ENCODE measurements at regions not wholly inside any gene's neighbourhood (a gene's known extent, or its start where the extent isn't known, plus 50 kb on each side); places are given as distances from the start of the nearest gene placed in this dataset.
A peak's percentile ranks its signal among the peaks of the same experiment; 100 is the strongest.

DNA sequence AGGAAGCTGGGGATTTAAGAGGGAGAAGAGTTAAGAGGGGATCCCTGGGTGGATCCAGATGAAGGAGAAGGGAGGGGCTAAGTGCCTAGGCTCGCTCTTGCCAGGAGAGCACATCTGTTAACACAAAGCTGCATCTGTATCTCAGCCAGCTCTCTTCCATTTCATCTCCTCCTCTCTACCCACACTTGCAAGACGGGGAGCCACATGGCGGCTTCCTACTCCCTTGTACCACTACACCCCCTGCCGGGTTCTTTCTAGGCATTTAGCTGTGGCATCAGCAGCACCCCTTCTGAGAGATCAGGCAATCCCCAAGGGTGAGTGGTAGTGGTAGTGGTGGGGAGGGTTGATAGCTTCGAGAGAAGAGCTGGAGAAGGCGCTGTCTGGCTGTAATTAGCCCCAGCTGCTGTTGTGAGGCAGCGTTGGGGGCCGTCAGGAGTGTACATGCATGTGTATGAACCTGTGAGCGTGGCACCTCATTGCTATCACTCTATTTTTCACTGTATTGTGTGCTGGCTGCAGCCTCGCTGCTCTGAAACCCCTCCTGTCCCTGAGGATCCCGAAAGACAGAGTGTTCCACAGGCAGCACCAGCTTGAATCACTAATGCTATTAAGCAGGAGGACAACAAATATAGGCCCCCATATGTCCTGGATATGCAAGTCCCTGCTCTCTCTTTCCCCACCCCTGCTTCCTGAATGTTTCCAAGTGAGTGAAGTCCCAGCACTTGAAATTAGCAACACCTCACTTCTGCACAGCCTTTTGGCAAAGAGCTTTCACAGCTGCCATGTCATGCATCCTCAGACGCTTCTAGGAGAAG lies 73.7 kb downstream of the RTL9 start:
- no peak for DNase-seq (ENCODE audit: low read depth)

DNA sequence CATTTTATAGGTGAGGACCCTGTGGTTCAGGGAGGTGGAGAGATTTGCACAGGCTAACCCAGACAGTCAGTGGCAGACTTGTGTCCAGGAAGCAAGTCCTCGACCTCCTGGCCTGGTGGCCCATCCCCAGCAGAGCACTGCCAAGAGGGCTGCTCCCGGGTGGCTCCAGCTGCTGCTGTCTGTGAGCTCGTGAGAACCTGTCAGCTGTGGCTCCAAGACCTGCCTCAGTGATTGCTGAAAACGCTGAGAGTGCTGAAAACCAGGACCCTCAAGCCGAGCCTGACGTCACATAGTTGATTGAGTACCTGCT lies 74.2 kb downstream of the RTL9 start:
- no peak for DNase-seq (ENCODE audit: low read depth)

DNA sequence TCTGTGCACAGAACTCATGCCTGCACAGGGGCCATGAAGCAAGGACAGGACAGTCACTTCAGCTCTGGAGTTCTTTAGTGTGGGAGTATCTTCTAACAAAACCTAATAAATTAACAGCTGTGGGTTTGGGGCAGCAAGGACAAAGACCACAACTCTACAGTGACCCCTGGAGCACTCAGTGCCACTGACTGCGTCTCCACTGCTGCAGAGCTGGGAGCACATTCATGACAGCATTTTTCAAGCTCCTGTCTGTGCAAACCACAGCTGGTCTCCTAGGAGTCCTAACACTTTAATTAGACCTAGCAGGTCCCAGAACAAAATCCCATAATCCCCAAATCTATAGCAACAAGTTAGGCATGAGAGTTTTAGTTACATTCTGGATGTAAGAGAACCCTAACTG lies 76.5 kb downstream of the RTL9 start:
- DNase-seq (ENCODE audit: low read depth) = no peak

DNA sequence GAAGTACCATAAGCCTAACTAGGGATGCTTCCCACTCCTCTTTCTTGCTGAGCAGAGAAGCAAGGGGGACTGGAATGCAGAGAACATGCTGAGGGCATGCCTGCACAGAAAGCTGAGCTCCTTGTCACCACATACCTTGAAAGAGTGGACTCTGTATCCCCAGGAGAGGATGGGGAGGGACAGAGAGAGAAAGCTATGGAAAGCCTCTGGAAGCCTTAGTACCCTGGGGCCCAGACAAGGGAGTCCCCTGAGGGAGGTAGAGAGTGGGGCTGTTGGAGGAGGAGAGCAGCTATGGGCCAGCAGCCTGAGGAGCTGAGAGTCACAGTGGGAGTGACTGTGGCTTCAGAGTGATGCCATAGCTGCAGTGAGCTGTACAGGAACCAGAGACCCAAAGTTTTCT lies 77.9 kb downstream of the RTL9 start:
- DNase-seq (ENCODE audit: low read depth) = no peak

DNA sequence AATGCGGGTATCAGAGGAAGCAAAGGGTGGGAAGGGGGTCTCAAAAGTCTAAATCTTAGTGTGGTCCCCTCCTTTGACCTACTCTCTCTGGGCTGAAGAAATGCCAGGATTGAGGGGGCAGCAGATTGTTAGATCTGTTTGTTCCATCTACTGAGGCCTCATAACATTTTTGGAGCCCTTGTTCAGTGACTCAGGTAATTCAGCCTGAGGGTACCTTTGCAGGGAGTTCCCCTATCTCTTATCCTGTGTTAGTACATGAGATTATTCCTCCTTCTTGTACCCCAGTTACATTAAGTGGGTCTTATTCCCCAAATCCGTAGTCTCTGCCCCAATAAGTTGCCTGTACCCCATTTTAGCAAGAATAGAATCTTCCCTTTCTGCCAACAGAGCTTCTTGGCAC lies 79.0 kb downstream of the RTL9 start:
- DNase-seq (ENCODE audit: low read depth) = no peak

DNA sequence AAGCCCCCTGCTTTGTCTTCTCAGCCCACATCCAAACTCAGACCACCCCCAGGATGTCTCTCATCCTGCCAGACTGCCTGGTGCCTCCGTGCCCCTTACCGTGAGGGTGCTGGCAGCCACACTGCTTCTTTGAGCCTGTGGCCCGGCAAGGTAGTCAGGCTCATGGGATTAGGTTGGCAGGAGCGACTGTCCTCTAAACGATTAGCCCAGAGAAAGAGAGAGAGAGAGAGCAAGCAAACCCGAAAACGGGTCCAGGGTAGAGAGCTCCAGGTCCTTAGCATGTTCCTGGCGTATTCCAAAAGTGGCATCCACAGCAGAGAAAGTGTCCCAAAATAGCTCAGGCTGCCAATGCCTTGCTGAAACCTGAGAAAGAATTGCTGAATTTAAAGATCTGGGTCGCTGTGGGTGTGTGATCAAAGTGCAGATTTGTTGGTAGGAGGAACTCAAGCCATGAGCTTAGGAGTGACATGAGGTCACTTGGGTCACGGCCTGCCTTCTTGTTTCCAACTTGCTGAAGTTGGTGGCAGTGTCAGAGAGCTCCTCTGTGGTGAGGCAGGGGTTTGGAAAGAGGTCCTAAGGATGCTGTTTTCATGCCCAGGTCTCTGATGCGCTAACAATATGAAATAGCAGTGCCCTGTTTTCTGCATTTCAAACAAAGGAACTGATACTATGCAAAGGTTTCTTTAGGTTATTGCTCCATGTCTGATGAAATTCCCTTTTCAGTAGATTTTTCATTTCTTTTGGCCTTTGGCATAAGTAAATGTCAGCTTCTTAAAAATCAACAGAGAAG lies 81.6 kb downstream of the RTL9 start:
- no peak for DNase-seq (ENCODE audit: low read depth)

DNA sequence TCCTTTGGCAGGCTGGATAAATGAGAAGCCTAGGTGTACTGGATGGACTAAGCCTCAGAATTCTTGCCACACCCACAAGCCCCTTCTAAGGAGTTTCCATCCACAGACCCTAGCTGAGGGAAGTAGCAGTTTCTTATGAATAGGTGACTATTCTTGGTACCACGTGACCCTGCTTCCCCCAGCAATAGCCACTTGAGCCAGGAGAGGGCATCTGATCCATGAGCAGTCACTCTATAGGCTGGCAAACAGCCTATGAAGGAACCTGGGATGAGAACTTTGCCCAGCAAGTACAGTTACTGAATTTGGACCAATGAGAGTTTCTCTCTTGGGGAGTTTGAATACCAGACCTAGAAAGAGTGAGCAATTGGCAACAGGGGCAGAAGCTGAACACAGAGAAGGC lies 84.0 kb downstream of the RTL9 start:
- no peak for DNase-seq (ENCODE audit: low read depth)

DNA sequence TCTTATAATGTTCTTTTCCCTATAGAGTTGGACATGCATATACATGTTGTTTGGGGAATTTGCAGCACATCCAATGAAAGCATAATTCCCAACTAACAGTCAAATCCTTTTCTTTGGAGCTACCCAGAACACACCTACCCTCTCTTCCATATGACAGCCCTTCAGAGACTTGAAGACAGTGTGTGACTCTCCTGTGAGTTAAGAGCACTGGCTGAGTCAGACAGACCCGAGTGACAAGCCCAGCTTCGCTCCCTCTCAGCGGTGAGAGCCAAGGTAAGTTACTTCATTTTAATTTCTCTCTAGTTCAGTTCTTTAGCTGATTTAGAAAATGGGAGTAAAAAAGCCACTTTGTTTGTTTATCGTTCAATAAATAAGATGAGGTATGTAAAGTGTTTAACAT lies 86.3 kb downstream of the RTL9 start:
- no peak for DNase-seq (ENCODE audit: low read depth)

DNA sequence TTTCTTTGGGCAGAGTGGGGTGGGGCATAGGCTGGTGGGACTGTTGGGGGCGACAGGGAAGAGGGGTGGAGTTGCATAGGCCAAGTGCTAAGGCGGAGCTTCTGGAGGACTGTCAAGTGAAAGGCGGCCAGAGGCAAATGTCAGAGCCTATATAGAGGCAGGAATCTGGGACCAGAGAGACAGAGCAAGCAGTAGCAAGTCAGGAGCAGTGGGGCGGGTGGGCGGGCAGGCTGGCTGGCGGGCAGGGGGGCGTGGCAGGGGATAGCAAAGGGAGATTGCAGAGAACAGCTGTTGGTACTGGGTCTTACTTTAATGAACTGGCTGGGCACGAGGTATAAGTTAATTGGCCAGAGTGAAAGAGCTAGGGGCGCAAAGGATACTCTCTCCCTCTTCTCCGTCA lies 89.8 kb downstream of the RTL9 start:
- DNase-seq (ENCODE audit: low read depth) = no peak

DNA sequence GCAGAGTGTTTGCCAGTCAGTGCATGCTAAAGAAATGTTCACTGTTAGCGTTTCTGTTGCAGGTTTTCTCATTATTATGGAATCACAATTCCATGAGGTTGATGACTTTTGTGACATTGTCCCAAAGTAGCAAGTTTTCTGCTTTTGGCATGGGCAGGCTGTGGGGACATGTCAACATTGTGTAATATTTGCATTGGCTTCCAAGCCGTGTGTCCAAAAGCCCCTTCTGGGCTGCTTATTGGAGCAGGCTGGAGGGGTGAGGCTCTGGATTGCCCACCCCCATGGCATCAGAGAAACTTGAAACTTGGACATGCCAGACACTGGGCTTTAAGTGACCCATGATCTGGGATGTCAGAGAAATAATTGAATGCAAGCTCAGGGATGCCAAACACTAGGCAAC lies 90.7 kb downstream of the RTL9 start:
- DNase-seq (ENCODE audit: low read depth) = no peak

DNA sequence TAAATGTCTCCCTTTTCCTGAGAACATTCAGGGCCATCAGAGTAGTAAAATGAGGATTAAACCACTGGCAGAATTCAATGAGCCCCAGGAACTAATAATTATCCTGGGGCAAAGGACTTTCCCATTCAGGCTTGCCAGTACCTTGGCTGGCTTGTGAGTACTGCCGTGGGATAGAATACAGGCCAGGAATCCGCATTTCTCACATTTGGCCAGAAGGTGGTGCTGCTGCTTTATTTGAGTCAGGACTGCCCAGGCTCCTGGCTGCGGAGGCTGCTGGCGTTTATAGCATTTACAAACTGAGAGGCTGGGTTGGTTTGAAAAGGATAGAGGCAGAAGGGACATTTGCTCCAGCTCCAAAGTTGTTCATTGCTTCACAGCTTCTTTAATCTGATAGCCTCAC lies 91.4 kb downstream of the RTL9 start:
- peak; percentile 13 for DNase-seq (ENCODE audit: low read depth)

DNA sequence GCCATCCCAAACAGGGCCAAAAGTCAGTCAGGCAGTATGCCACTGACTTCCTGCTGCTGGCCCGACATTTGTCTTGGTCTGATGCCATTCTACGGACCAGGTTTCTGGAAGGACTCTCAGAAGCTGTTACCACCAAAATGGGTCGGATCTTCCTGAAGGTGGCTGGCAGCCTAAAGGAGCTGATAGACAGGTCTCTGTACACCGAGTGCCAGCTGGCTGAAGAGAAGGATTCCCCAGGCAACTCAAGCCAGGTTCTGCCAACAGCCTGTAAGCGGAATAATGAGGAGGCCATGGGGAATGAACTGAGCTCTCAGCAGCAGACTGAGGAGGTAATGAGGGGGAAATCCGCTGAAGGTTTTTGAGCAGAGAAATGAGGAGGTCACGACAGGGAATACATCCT lies 95.7 kb downstream of the RTL9 start:
- DNase-seq (ENCODE audit: low read depth) = no peak

DNA sequence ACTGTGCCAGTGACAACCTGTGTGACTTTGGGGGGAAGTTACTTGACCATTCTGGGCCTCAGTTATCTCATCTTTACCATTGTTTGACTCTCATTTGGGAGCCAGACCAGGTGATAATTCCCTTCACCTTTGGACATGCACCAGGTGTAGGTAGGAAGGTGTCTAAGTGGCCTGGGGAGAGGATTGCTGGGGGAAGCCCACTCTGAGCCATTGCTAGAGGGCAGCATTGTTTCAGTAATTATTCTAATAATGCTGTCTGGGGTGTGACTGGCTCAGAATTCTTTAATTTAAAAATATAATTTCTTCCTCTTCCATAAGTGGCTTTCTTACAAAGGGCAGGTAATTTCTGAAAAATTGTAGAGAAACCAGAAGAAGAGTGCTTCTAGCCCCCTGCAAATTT lies 104.3 kb downstream of the RTL9 start:
- DNase-seq (ENCODE audit: low read depth) = no peak

DNA sequence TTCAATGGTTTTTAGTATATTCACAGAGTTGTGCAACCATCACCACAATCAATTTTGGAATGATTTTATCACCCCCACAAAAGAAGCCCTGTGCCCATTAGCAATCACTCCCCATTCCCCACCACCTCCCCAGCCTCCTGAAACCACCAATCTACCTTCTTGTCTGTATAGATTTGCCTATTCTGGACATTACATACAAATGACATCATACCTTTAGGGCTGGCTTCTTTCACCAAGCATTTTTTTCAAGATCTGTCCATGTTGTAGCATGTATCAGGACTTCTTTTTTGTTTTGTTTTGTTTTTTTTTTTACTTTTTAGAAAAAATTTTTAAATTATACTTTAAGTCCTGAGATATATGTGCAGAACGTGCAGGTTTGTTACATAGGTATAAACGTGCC lies 108.1 kb downstream of the RTL9 start:
- DNase-seq (ENCODE audit: low read depth) = no peak

DNA sequence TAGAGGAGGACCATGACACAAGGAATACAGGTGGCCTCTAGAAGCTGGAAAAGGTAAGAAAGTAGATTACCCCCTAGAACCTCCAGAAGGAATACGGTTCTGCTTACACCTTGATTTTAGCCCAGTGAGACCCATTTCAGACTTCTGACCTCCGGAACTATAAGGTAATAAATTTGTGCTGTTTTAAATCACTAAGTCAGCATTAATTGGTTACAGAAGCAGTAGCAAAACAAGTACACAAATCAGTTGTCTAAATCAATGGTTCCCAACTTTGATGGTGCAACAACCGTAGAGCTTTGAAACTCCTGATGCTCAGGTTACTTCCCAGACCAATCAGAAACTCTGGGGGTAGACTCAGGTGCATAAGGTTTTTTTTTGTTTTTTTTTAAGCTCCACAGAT lies 113.6 kb downstream of the RTL9 start:
- no peak for DNase-seq (ENCODE audit: low read depth)

DNA sequence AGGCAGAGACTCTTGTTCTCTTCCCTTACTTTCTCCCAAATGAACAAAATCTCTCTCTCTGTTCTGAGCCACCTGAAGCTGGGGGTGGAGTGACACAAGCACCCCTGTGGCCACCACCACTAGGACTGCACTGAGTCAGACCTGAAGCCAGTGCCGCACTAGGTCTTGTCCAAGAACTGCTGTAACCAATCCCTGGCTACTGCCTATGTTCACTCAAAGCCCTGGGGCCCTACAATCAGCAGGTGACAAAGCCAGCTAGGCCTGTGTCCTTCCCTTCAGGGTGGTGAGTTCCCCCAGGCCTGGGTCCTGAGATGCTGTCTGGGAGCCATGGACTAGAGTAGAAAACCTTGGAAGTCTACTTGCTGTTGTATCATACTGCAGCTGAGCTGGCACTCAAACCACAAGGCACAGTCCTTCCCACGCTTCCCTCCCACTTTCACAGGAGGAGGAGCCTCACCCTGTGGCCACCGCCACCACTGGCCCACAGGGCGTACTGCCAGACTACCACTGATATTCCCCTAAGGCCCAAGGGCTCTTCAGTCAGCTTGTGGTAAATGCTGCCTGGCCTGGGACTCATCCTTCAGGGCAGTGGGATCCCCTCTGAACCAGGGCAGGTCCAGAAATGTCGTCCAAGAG lies 119.1 kb downstream of the RTL9 start:
- no peak for DNase-seq (ENCODE audit: low read depth)

DNA sequence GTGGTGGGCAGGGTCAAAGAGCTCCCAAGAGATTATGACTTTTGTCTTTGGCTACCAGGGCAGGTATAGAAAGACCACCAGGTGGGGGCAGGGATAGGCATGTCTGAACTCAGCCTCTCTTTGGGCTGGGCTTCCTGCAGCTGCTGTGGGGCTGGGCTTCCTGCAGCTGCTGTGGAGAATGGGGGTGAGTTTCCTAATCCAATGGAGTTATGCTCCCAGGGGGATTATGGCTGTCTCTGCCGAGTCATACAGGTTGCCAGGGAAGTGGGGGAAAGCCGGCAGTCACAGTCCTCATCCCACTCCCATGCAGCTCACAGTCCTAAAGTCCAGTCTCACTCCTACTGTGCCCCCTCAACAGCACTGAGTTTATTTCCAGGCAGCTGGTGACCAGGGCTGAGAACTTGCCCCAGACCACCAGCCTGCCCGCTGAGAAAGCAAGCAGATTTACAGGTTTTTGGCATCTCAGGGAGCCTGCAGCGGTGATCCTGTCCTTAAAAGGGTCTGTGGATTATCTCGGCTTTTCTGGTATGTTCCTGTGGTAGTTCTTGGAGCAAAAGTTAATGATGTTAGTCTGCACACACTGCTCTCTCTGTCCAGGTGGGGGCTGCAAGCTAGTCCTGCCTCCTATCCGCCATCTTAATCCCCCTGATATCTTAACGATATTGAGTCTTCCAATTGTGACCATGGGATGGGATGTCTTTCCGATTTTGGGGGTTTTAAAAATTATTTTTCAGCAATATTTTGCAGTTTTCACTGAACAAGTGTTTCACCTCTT lies 133.4 kb downstream of the RTL9 start:
- no peak for DNase-seq (ENCODE audit: low read depth)

DNA sequence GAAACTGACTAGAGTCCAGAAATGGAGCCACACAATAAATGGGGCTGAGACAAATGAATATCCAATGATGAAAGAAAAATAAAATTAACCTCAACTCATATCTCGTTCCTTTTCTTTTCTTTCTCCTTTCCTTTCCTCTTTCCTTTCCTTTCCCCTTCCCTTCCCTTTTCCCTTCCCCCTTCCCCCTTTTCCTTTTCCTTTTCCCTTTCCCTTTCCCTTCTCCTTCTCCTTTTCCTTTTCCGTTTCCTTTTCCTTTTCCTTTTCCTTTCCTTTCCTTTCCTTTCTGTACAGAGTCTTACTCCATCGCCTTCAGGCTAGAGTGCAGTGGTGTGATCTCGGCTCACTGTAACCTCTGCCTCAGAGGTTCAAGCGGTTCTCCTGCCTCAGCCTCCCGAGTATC lies 146.3 kb downstream of the RTL9 start:
- DNase-seq (ENCODE audit: low read depth) = no peak

DNA sequence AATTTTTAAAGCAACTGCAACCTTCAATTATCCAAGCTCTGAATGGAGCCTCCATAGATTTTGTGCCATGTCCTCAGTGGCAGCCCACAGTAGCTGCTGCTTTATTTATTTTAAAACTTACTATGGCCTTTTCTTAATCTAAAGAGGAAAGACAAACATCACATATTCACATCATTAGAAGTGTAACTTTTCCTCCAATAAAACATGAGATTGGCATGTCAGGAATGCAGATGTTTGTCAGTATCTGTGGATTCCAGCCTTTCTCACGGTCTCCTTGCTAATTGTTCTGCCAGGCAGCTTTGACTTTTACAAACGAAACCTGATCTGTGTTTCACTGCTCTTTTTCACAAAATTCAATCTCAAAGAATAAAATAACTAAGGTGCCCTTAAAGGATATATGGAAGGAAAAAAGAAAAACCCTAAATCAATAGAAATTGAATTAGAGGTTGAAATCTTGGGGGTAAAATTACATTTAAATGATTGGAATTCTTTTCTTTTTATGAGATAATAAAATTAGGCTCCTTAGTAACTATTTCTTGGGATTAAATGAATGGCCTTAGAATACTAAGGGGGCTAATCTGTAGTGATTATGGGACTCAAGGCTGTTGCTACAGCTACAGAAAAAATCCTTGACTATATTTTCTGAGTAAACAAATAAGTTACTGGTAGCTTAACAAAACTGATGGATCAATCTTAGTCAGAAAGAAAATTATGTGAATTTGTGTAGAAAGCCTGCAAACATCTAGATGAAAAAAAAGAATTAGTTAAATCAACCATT lies 151.3 kb downstream of the RTL9 start:
- no peak for DNase-seq (ENCODE audit: low read depth)

DNA sequence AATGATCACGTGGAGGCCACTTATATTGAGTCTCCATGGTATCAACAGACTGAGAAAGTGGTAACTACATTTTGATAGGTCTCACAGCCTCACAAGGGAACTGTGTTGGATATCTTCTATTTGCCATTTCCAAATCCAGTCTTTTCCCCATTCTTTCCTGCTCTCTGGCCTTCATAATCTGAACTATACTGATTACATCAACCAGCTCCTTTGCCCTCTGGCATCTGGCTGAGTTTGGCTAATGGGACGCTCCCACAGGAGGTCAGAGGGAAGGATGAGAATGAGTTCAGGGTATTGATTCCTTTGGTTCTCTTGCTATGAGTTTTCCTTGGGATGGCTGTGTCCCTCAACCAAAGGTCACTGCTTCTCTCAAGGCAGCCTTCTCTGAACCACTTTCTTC lies 152.6 kb downstream of the RTL9 start:
- DNase-seq (ENCODE audit: low read depth) = no peak

DNA sequence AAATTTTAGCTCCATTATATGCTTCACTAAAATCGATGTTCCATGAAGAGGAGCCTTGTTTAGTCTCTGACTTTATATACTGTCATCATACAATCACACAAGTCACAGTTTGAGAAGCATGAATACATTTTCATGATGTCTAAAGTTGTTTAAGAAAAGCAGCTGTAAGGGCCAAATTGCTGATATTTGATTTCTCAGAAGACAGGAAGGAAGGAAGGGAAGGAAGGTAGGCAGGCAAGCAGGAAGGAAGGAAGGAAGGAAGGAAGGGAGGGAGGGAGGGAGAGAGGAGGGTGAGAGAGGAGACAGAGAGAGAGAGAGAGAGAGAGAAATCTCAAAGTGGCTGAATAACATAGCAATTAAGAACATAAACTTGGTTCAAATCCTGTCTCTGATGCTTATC lies 153.7 kb downstream of the RTL9 start:
- no peak for DNase-seq (ENCODE audit: low read depth)

DNA sequence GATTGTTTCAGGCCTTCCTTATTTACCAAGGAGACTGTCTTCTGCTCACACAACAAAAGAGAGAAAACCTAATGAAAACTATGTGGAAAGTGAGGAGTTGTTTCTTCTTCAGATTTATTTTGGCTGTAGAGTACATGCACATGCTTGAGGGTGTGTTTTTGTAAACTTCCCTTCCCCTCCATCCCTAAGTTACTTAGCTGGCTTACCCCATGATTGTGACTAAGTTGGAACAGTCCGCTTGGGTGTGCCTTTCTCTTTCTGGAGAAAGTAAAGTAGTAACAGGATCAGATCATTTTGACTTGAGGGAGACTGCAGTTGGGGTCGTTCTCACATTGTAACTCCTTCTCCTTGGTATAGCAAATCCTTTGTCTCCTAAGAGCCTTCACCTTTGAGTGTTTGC lies 155.9 kb downstream of the RTL9 start:
- no peak for DNase-seq (ENCODE audit: low read depth)
